ENCODE measurements at regions not wholly inside any gene's neighbourhood (a gene's known extent, or its start where the extent isn't known, plus 50 kb on each side); places are given as distances from the start of the nearest gene placed in this dataset.

GRCh38 chr5:175798626-175799025 is 72.8 kb upstream of the CPLX2 start:
- TF ChIP-seq CTCF (IDR thresholded peaks at IDR 0.05), result no peak
- intact Hi-C loops (cut with DNase I), result no loop called here

GRCh38 chr5:175800656-175801081 is 70.7 kb upstream of the CPLX2 start:
- no peak for DNase-seq
- no peak for TF ChIP-seq CTCF (IDR thresholded peaks at IDR 0.05)
- no peak for ATAC-seq
- Histone ChIP-seq H3K4me1 (peaks cover 8% of the 10 kb centered on the region), H3K4me3 (no peak overlapping the region), H3K27me3 (peaks cover 65% of the 10 kb centered on the region), H3K27ac (no peak overlapping the region), H3K9me3 (no peaks in the 10 kb centered on the region), H3K36me3 (no peaks in the 10 kb centered on the region)
- intact Hi-C loops (cut with DNase I), result no loop called here

More at GRCh38 chr5:175798626-175799025, 72.8 kb upstream of the CPLX2 start:
- H3K9me3 ChIP-seq, result no peaks in the 10 kb centered on the region
- peaks cover 81% of the 10 kb centered on the region for H3K27me3 ChIP-seq
- H3K4me1 ChIP-seq, result peaks cover 8% of the 10 kb centered on the region
- H3K36me3 ChIP-seq, result no peaks in the 10 kb centered on the region
- no peak overlapping the region for H3K27ac ChIP-seq
- H3K4me3 ChIP-seq, result no peak overlapping the region
- DNase-seq, result no peak
- ATAC-seq, result no peak

GRCh38 chr5:175802361-175802760 is 69.0 kb upstream of the CPLX2 start:
- intact Hi-C loops (cut with DNase I), result no loop called here
- no peaks in the 10 kb centered on the region for H3K36me3 ChIP-seq

GRCh38 chr5:175803254-175803653 is 68.1 kb upstream of the CPLX2 start:
- no peaks in the 10 kb centered on the region for H3K36me3 ChIP-seq
- no peak for ATAC-seq
- H3K4me3 ChIP-seq, result no peak overlapping the region
- H3K9me3 ChIP-seq, result no peaks in the 10 kb centered on the region
- no peak overlapping the region for H3K27ac ChIP-seq
- DNase-seq, result no peak
- TF ChIP-seq CTCF (IDR thresholded peaks at IDR 0.05), result no peak
- H3K27me3 ChIP-seq, result peaks cover 52% of the 10 kb centered on the region
- H3K4me1 ChIP-seq, result no peaks in the 10 kb centered on the region
- intact Hi-C loops (cut with DNase I), result no loop called here

More at GRCh38 chr5:175802361-175802760, 69.0 kb upstream of the CPLX2 start:
- Histone ChIP-seq H3K9me3 (no peaks in the 10 kb centered on the region), H3K4me1 (peaks cover 5% of the 10 kb centered on the region), H3K4me3 (no peak overlapping the region), H3K27me3 (peaks cover 54% of the 10 kb centered on the region), H3K27ac (no peak overlapping the region)
- DNase-seq (no peak), ATAC-seq (no peak)
- TF ChIP-seq CTCF (IDR thresholded peaks at IDR 0.05), result no peak

- no peak for ATAC-seq
- TF ChIP-seq CTCF (IDR thresholded peaks at IDR 0.05), result no peak
These were observed 67.5 kb upstream of the CPLX2 start for GRCh38 chr5:175803736-175804454.

More at GRCh38 chr5:175803736-175804454, 67.5 kb upstream of the CPLX2 start:
- no peaks in the 10 kb centered on the region for H3K9me3 ChIP-seq
- H3K36me3 ChIP-seq, result no peaks in the 10 kb centered on the region
- peaks cover 48% of the 10 kb centered on the region for H3K27me3 ChIP-seq
- no peak overlapping the region for H3K27ac ChIP-seq
- H3K4me3 ChIP-seq, result no peak overlapping the region
- intact Hi-C loops (cut with DNase I), result no loop called here
- no peak for DNase-seq
- no peaks in the 10 kb centered on the region for H3K4me1 ChIP-seq
